Activated naive CD4-positive, alpha-beta T cell treated with anti-CD3 and anti-CD28 coated beads, Interleukin-2, amount 50 U/mL, for 16 hours (primary cell): ENCODE measurements at regions not wholly inside any gene's neighbourhood (a gene's known extent, or its start where the extent isn't known, plus 50 kb on each side); places are given as distances from the start of the nearest gene placed in this dataset.

Experiments
- DNase-seq: peaks from one replicate; pipeline ENCODE4 v3.0.0-alpha.2; 2020

DNA sequence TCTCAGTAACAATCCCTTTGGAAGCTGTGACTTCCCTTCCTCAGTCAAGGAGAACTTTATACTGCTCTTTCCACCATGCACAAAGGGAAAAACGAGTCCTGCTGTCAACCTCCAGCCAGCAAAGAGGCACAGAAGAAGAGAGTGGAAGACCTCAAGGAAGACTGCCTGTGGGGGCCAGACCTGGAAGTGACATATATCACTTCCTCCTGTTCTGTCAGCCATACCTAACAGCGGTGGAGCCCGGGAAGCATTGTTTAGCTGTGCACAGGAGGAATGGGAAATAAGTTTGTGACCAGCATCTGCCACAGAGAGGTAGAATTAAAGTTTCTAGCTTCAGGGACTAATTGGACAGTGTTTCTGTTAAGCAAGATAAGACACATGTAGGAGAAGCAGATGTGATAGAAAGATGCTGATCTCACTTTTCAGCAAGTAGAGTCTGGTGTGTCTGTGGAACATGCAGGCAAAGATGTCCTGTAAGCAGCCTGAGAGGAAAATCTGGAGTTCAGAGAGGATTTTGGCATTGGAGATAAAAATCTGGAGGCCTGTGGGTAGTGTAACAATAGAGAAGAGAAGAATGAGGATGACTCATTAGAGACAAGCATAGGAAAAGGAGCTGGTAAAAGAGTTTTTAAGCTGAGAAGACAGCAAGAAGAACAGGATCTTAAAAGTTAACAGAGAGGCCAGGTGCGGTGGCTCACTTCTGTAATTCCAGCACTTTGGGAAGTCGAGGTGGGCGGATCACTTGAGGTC, 141.6 kb upstream of the CPSF6 start:
- no peak for DNase-seq

DNA sequence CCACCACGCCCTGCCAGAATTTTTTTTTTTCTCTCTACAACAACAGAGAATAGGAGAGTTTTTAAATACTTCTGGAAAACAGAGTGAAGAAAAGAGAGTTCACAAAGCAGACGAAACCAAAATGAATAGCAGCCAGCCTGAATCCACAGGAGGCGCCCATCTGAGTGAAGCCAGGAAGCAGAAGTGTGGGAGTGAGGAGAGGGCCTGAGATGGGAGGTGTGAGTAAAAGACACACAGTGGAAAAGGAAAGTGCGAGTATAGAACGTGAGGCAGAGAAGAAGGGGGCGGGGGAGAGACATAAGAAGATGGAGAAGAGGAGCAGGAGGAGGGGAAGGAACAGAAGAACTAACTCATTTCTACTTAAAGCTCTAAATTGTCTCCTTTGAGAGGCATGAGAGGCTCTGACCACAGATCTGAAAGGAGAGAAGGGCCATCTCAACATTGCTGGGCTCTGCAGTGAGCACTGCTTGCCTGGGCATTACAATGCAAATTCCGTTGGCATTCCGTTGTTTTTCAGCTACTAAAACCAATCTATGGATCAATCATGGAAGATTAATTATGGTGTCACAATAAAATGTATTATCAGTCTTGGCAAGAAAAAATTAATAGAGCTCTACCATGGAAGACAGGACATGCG, 140.1 kb upstream of the CPSF6 start:
- DNase-seq = no peak

- no peak for DNase-seq
These were observed 137.9 kb upstream of the CPSF6 start for GRCh38 chr12:69101505-69101904.

DNA sequence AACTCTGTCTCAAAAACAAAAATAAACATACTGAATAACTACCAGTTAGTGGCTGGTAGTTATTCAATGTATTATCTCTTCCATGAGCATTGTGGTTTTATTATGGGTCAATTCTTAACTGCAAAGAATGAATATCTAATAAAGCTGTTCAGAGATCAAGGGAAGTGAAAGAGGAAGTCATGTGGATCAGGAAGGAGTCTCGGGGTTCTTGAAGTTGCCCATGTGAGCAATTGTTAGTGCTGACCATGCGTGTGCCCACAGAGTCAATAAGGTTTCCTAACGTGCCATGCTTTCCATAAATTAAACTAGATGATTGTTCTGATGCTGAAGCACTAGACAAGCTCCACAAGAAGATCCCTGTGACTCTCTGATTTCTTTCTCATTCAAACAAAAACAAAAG, 136.5 kb upstream of the CPSF6 start:
- DNase-seq = no peak

GRCh38 chr12:69105101-69105962, 134.0 kb upstream of the CPSF6 start:
- DNase-seq = no peak

DNA sequence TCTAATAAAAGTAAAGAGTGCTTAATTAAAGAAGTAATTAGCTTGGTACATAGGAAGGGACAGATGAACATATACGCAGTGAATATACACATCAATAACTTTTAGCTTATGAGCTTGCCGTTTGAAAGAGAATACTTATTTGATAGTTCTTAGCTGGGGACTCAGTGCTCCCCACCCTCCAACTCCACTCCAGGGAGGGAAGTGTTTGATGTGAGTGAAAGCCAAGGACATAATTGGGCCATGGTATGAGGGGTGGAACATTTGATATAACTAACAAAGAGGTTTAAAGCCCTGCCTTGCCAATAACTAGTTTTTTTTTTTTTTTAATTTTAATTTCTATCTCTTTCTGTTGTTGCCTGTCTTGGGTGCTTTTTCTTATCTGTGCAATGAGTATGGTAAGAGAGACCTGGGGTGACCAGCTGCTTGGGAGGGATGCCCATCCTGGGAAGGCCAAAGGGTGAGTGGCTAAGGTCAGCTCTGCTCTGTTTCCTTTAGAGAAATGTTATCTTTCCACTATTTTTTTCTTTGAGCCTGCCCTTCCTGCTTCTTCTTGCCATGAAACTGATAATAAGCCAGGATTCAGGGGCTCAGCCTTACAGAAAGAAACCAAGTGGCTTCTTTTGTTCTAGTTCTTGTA, 132.8 kb upstream of the CPSF6 start:
- no peak for DNase-seq

GRCh38 chr12:69107541-69107940, 131.8 kb upstream of the CPSF6 start:
- no peak for DNase-seq

GRCh38 chr12:69108037-69108436, 131.3 kb upstream of the CPSF6 start:
- DNase-seq = no peak

DNA sequence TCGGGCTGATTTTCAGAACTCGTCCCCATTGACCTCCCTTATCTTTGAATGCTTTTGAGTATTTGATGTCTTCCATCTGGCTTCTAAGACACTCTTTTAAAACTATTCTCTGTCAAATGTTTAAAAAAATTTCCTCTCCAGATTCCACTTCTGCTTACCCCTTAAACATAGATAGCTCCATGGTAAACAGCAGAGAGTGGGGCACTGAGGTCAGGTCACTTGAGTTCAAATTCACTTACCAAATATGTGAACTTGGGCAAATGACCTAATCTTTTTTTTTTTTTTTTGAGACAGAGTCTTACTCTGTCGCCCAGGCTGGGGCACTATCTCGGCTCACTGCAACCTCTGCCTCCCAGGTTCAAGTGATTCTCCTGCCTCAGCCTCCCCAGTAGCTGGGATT, 126.8 kb upstream of the CPSF6 start:
- DNase-seq = no peak

DNA sequence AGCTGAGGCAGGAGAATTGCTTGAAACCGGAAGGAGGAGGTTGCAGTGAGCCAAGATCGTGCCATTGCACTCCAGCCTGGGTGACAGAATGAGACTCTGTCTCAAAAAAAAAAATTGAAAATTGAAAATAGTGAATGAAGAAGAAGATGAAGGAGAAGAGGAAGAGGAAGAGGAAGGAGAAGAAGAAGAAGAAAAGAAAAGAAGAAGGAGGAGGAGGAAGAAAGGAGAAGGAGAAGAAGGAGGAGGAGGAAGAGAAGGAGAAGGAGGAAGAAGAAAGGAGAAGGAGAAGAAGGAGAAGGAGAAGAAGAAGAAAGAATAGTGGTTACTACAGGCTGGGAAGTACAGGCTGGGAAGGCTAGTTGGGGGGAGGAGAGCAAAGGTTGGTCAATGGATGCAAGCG, 124.3 kb upstream of the CPSF6 start:
- DNase-seq = no peak

DNA sequence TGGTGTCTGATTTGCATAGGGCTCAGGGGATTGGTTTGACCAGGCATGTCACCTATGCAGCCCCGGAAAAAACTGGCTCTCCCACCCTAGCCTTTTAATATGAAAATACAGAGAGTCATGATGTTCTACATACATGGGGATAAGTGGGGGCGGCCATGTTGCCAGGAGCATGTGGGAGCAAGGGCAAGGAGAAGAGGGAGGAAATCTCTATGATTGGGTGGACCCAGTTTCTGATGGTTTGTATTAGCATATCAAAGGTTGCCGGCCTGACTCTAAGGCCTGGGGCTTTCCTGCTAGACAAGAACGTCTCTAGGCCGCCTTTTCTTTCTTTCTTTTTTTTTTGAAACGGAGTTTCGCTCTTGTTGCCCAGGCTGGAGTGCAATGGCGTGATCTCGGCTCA, 123.4 kb upstream of the CPSF6 start:
- no peak for DNase-seq

DNA sequence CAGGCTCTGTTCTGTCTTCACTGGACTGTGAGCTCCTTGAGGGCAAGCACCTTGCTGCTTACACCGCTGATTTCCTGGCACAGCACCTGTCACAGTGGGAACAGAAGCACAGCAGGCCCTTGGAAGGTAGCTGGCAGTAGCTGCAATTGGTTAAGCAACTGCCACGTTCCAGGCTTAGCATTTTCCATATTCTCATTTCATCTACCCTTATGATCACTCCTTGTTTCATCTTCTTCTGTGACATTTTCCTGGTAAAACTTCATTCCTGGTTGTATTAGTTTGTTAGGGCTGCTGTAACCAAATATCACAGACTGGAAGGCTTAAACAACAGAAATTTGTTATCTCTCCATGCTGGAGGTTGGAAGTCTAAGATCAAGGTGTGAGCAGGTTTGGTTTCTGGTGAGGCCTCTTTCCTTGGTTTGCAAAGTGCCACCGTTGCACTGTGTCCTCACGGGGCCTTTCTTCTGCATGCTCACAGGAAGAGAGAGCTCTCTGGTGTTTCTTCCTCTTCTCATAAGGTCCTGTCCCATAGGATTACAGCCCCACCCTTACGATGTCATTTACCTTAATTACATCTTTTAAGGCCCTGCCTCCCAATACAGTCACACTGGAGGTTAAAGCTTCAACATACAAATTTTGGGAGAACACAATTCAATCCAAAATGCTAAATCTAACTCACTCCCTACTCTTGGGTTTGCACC, 121.7 kb upstream of the CPSF6 start:
- no peak for DNase-seq

GRCh38 chr12:69118516-69118915, 120.9 kb upstream of the CPSF6 start:
- no peak for DNase-seq

DNA sequence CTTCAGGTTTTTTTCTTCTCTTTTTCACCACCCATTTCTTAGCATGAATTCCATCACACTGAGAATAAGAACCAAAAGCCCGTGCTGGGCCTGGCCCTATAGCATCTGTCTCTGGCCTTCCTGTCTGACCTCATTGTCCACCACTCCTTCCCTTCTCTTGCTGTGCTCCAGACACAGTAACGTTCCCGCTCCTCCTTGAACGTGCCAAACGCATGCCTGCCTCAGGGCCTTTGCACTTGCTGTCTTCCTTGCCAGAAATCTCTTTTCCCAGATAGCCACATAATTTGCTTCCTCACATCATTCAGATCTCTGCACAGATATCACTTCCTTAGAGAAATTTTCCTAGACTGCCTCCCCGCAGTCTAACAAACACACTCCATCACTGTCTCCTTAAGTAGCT, 119.6 kb upstream of the CPSF6 start:
- no peak for DNase-seq

GRCh38 chr12:69120354-69120753, 119.0 kb upstream of the CPSF6 start:
- no peak for DNase-seq

- DNase-seq = no peak
These were observed 116.1 kb upstream of the CPSF6 start for GRCh38 chr12:69123311-69123710.

DNA sequence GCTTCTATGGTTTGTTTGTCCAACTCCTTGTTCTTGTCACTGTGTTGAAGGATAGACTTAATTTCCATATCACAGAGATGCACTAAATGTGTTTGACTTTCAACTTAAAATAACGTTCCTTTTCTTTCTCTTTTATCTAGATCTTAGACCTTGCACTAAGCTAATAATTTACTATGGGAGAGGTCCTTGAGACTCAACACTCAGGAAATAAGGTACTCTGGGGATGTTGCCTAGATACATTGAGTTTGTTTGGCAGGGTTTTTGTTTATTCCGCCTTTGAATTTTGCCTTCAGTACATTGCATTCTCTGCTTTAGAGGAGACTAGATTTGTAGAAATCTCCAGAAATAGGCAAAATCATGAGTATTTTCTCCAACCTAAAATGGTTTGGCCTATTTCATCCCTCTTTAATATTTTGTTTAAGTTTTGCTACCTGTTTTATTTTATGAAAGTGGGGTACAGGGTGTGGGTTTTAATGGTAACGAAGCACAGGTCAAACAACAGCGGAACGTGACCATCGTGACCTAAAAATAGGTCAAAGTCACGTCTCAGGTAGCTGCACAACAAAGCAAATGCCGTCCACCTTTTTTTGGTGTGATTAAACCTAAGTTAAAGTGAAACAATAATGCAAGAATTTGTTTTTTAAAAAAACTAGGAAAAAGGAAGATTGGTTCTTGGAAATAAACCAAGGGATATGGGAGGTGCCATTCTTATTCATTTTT, 115.3 kb upstream of the CPSF6 start:
- no peak for DNase-seq

DNA sequence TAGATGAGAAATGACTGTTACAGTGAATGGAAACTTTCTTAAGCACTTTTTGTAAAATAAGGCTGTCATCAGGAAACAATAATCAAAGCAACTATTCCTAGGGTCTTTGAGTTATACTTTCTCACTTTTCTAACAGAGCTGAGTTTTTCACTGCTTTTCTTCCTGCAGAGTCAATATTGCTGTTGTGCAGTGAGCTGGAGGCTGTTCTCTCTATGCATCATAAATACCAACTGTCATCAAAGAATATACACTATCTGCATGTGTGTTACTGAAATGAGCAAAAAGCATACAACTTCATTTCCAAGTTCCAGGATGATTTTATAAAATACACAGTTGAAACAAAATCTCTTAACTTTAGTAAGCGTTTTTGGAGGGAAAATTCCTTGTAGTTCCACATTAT, 110.4 kb upstream of the CPSF6 start:
- no peak for DNase-seq

DNA sequence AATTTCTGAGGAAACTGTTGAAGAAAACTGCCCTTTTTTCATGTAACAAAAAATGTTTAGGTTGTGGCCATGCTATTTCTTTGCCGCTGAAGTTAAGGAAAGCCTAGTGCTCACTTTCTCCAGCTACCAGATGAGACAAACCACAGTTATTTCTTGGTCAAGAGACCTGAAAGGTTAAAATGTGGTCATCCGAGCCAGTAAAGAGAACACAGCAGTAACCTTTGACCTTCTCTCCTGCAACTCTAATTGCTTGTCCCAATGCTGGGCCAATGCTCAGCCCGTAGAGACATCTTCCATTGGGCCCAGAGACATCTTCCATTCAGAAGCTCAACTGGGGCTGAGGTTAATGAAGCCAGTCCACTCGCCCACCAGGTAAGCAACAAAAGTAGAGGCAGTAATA, 109.8 kb upstream of the CPSF6 start:
- no peak for DNase-seq

DNA sequence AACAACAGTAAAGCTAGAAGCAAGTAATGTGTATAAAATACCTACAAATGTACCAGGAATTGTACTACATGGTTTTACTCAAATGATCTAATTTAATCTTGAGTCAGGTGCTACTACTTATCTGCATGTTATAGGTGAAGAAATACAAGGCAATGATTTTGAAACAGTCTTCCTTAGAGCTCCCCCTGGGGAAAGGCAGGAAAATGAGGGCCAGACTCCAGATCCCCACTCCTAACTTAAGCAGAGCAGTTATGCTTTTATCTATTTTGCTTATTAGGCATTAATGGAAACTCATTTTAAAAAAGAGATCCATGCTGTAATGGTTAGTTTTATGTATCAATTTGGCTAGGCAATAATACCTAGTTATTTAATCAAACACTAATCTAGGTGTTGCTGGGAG, 109.3 kb upstream of the CPSF6 start:
- no peak for DNase-seq

- DNase-seq = no peak
These were observed 108.3 kb upstream of the CPSF6 start for GRCh38 chr12:69131077-69131476.
